Tibial nerve (tissue), 3 donors: ENCODE measurements at regions not wholly inside any gene's neighbourhood (a gene's known extent, or its start where the extent isn't known, plus 50 kb on each side); places are given as distances from the start of the nearest gene placed in this dataset.

ENCODE experiments used
- POLR2A ChIP-seq, 2 donors: fragments of 450-650 bp; IDR thresholded peaks; one replicate each; pipeline ENCODE4 v1.6.1; 2017; ENCODE audit warnings: antibody characterized with exemption in 2 of 2, mild to moderate bottlenecking in 2 of 2, moderate library complexity in 2 of 2
- TF ChIP-seq, protein P1 (sequence below), 5 experiments: fragments of 200-600 bp in 3 of 5; fragments of 450-650 bp in 2 of 5; sonication (generic) in 3 of 5; IDR thresholded peaks; one replicate each; pipeline ENCODE4 v1.5.1; 2016 to 2019; ENCODE audit warnings: antibody characterized with exemption in 5 of 5, mild to moderate bottlenecking in 3 of 5, moderate library complexity in 2 of 5

DNA sequence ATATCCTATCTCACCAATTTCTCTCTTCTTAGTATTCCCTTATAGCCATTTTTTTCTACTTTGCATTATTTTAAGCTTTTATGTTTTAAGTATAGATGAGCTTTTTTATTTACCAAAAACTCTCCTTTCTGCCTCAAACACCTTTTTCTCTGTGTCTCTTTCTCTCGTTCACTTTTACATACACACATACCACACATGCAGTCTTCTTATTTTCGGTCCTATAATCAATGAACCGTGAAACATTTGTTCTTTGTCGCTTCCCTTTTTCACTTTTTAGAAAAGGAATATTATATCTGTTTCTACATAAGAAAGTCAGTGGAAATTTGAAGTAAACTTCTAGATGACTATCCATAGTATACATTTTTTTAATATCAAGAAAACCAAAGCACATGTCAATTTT, 183.2 kb downstream of the MRPL39 start:
- TF ChIP-seq, protein P1, sequence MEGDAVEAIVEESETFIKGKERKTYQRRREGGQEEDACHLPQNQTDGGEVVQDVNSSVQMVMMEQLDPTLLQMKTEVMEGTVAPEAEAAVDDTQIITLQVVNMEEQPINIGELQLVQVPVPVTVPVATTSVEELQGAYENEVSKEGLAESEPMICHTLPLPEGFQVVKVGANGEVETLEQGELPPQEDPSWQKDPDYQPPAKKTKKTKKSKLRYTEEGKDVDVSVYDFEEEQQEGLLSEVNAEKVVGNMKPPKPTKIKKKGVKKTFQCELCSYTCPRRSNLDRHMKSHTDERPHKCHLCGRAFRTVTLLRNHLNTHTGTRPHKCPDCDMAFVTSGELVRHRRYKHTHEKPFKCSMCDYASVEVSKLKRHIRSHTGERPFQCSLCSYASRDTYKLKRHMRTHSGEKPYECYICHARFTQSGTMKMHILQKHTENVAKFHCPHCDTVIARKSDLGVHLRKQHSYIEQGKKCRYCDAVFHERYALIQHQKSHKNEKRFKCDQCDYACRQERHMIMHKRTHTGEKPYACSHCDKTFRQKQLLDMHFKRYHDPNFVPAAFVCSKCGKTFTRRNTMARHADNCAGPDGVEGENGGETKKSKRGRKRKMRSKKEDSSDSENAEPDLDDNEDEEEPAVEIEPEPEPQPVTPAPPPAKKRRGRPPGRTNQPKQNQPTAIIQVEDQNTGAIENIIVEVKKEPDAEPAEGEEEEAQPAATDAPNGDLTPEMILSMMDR (IDR thresholded peaks at IDR 0.05), result no peak
- TF ChIP-seq POLR2A (IDR thresholded peaks at IDR 0.05), result no peak
